ENCODE measurements at regions not wholly inside any gene's neighbourhood (a gene's known extent, or its start where the extent isn't known, plus 50 kb on each side); places are given as distances from the start of the nearest gene placed in this dataset.
"Not testable (repeated sequence)": the region's sequence is repeated elsewhere in the genome, so short reads cannot be mapped to it uniquely, and the experiment has no call there.

GRCh38 chr1:221965252-221965651, 223.4 kb upstream of the DUSP10 start:
- in situ Hi-C loops (cut with MboI; ENCODE audit: low sequenced_read_pairs, unreplicated experiment) = no loop called here
- no peak for TF ChIP-seq CTCF (IDR thresholded peaks at IDR 0.05; ENCODE audit: borderline replicate concordance, control extremely low read depth, extremely low read depth, insufficient read depth, missing control alignments)
- DNase-seq (ENCODE audit: low spot score) = no peak

GRCh38 chr1:221963742-221964141, 221.9 kb upstream of the DUSP10 start:
- TF ChIP-seq CTCF (IDR thresholded peaks at IDR 0.05; ENCODE audit: borderline replicate concordance, control extremely low read depth, extremely low read depth, insufficient read depth, missing control alignments) = no peak
- in situ Hi-C loops (cut with MboI; ENCODE audit: low sequenced_read_pairs, unreplicated experiment) = no loop called here
- no peak for DNase-seq (ENCODE audit: low spot score)

GRCh38 chr1:221962385-221962784, 220.5 kb upstream of the DUSP10 start:
- TF ChIP-seq CTCF (IDR thresholded peaks at IDR 0.05; ENCODE audit: borderline replicate concordance, control extremely low read depth, extremely low read depth, insufficient read depth, missing control alignments) = no peak
- in situ Hi-C loops (cut with MboI; ENCODE audit: low sequenced_read_pairs, unreplicated experiment) = no loop called here
- no peak for DNase-seq (ENCODE audit: low spot score)

GRCh38 chr1:221961532-221962292, 219.8 kb upstream of the DUSP10 start:
- in situ Hi-C loops (cut with MboI; ENCODE audit: low sequenced_read_pairs, unreplicated experiment) = no loop called here
- no peak for TF ChIP-seq CTCF (IDR thresholded peaks at IDR 0.05; ENCODE audit: borderline replicate concordance, control extremely low read depth, extremely low read depth, insufficient read depth, missing control alignments)
- no peak for DNase-seq (ENCODE audit: low spot score)

- in situ Hi-C loops (cut with MboI; ENCODE audit: low sequenced_read_pairs, unreplicated experiment) = not testable (repeated sequence)
Measured at GRCh38 chr1:221958161-221958562, 216.3 kb upstream of the DUSP10 start.

GRCh38 chr1:221957350-221957749, 215.5 kb upstream of the DUSP10 start:
- DNase-seq (ENCODE audit: low spot score); in situ Hi-C loops (cut with MboI; ENCODE audit: low sequenced_read_pairs, unreplicated experiment): not testable (repeated sequence)

More at GRCh38 chr1:221958161-221958562, 216.3 kb upstream of the DUSP10 start:
- not testable (repeated sequence) for DNase-seq (ENCODE audit: low spot score)

- no peak for TF ChIP-seq CTCF (IDR thresholded peaks at IDR 0.05; ENCODE audit: borderline replicate concordance, control extremely low read depth, extremely low read depth, insufficient read depth, missing control alignments)
- no peak for DNase-seq (ENCODE audit: low spot score)
- in situ Hi-C loops (cut with MboI; ENCODE audit: low sequenced_read_pairs, unreplicated experiment) = no loop called here
Measured at GRCh38 chr1:221949996-221950395, 208.1 kb upstream of the DUSP10 start.

- in situ Hi-C loops (cut with MboI; ENCODE audit: low sequenced_read_pairs, unreplicated experiment) = no loop called here
- TF ChIP-seq CTCF (IDR thresholded peaks at IDR 0.05; ENCODE audit: borderline replicate concordance, control extremely low read depth, extremely low read depth, insufficient read depth, missing control alignments) = no peak
Measured at GRCh38 chr1:221948459-221948858, 206.6 kb upstream of the DUSP10 start.

More at GRCh38 chr1:221948459-221948858, 206.6 kb upstream of the DUSP10 start:
- DNase-seq (ENCODE audit: low spot score) = no peak

Data from GM13976 (cell line).